ENCODE measurements at regions not wholly inside any gene's neighbourhood (a gene's known extent, or its start where the extent isn't known, plus 50 kb on each side); places are given as distances from the start of the nearest gene placed in this dataset.

GRCh38 chr6:147903931-147904330 lies 395.4 kb downstream of the SAMD5 start:
- no peak for DNase-seq (ENCODE audit: low spot score)
- FAIRE-seq = no peak

- no peak for FAIRE-seq
These were observed 395.9 kb downstream of the SAMD5 start for GRCh38 chr6:147904416-147904815.

GRCh38 chr6:147905711-147906110 lies 397.2 kb downstream of the SAMD5 start:
- FAIRE-seq (no peak), DNase-seq (ENCODE audit: low spot score) (no peak)

More at GRCh38 chr6:147904416-147904815, 395.9 kb downstream of the SAMD5 start:
- DNase-seq (ENCODE audit: low spot score) = no peak

- DNase-seq (ENCODE audit: low spot score) = peak; percentile 18
- no peak for FAIRE-seq
These were observed 397.9 kb downstream of the SAMD5 start for GRCh38 chr6:147906361-147906760.

- FAIRE-seq (no peak), DNase-seq (ENCODE audit: low spot score) (peak; percentile 27)
These were observed 401.1 kb downstream of the SAMD5 start for GRCh38 chr6:147909640-147910039.

GRCh38 chr6:147910281-147910680 lies 401.8 kb downstream of the SAMD5 start:
- DNase-seq (ENCODE audit: low spot score) (no peak), FAIRE-seq (no peak)

GRCh38 chr6:147911057-147911456 lies 402.6 kb downstream of the SAMD5 start:
- FAIRE-seq = no peak

GRCh38 chr6:147911686-147912085 lies 403.2 kb downstream of the SAMD5 start:
- DNase-seq (ENCODE audit: low spot score) (no peak), FAIRE-seq (no peak)

More at GRCh38 chr6:147911057-147911456, 402.6 kb downstream of the SAMD5 start:
- no peak for DNase-seq (ENCODE audit: low spot score)

GRCh38 chr6:147922799-147923198 lies 414.3 kb downstream of the SAMD5 start:
- DNase-seq (ENCODE audit: low spot score) (no peak), FAIRE-seq (no peak)

GRCh38 chr6:147924598-147924997 lies 416.1 kb downstream of the SAMD5 start:
- FAIRE-seq = no peak
- no peak for DNase-seq (ENCODE audit: low spot score)

GRCh38 chr6:147925826-147926225 lies 416.8 kb upstream of the SASH1 start:
- FAIRE-seq = no peak

GRCh38 chr6:147930745-147931144 lies 411.9 kb upstream of the SASH1 start:
- FAIRE-seq = no peak
- no peak for DNase-seq (ENCODE audit: low spot score)

More at GRCh38 chr6:147925826-147926225, 416.8 kb upstream of the SASH1 start:
- no peak for DNase-seq (ENCODE audit: low spot score)

GRCh38 chr6:147933224-147933623 lies 409.4 kb upstream of the SASH1 start:
- FAIRE-seq = no peak
- DNase-seq (ENCODE audit: low spot score) = no peak

- DNase-seq (ENCODE audit: low spot score) (no peak), FAIRE-seq (no peak)
These were observed 407.0 kb upstream of the SASH1 start for GRCh38 chr6:147935656-147936055.

- no peak for FAIRE-seq
- no peak for DNase-seq (ENCODE audit: low spot score)
These were observed 405.8 kb upstream of the SASH1 start for GRCh38 chr6:147936703-147937470.

- FAIRE-seq (no peak), DNase-seq (ENCODE audit: low spot score) (no peak)
These were observed 401.5 kb upstream of the SASH1 start for GRCh38 chr6:147941143-147941542.

- FAIRE-seq (no peak), DNase-seq (ENCODE audit: low spot score) (no peak)
These were observed 400.3 kb upstream of the SASH1 start for GRCh38 chr6:147942363-147942762.

GRCh38 chr6:147944122-147944521 lies 398.5 kb upstream of the SASH1 start:
- no peak for FAIRE-seq

GRCh38 chr6:147947521-147947920 lies 395.1 kb upstream of the SASH1 start:
- DNase-seq (ENCODE audit: low spot score) = no peak
- no peak for FAIRE-seq

More at GRCh38 chr6:147944122-147944521, 398.5 kb upstream of the SASH1 start:
- no peak for DNase-seq (ENCODE audit: low spot score)

- FAIRE-seq = no peak
These were observed 392.5 kb upstream of the SASH1 start for GRCh38 chr6:147949981-147950622.

GRCh38 chr6:147950623-147950987 lies 392.0 kb upstream of the SASH1 start:
- FAIRE-seq = no peak
- DNase-seq (ENCODE audit: low spot score) = no peak

More at GRCh38 chr6:147949981-147950622, 392.5 kb upstream of the SASH1 start:
- no peak for DNase-seq (ENCODE audit: low spot score)

GRCh38 chr6:147951726-147952125 lies 390.9 kb upstream of the SASH1 start:
- FAIRE-seq (no peak), DNase-seq (ENCODE audit: low spot score) (no peak)

GRCh38 chr6:147954938-147955337 lies 387.7 kb upstream of the SASH1 start:
- peak; percentile 5 for FAIRE-seq

More at GRCh38 chr6:147954938-147955337, 387.7 kb upstream of the SASH1 start:
- no peak for DNase-seq (ENCODE audit: low spot score)
